ENCODE measurements at regions not wholly inside any gene's neighbourhood (a gene's known extent, or its start where the extent isn't known, plus 50 kb on each side); places are given as distances from the start of the nearest gene placed in this dataset.

GRCh38 chr5:106159616-106160015 lies 1511.1 kb downstream of the EFNA5 start:
- no peak overlapping the region for H3K4me3 Mint-ChIP-seq
- no peaks in the 10 kb centered on the region for H3K36me3 ChIP-seq (ENCODE audit: insufficient read depth, low read length)
- H3K4me1 ChIP-seq (ENCODE audit: insufficient read depth, low read length): no peaks in the 10 kb centered on the region
- H3K4me1 Mint-ChIP-seq: no peaks in the 10 kb centered on the region
- no peaks in the 10 kb centered on the region for H3K36me3 Mint-ChIP-seq
- no peak overlapping the region for H3K27ac Mint-ChIP-seq
- H3K27me3 ChIP-seq (ENCODE audit: insufficient read depth, low read length, poor library complexity, severe bottlenecking): no peaks in the 10 kb centered on the region
- H3K9me3 Mint-ChIP-seq: peaks cover 2 to 20% (median 5%) of the 10 kb centered on the region in 5 donors
- H3K27ac ChIP-seq (ENCODE audit: low read depth, low read length): no peak overlapping the region
- ChIA-PET POLR2A (no interaction called here), CTCF (no interaction called here)
- no peaks in the 10 kb centered on the region for H3K9me3 ChIP-seq (ENCODE audit: low read length)
- DNase-seq: no peak
- H3K27me3 Mint-ChIP-seq: no peaks in the 10 kb centered on the region
- no peak overlapping the region for H3K4me3 ChIP-seq (ENCODE audit: low read length)

GRCh38 chr5:106154280-106154716 lies 1516.4 kb downstream of the EFNA5 start:
- H3K36me3 Mint-ChIP-seq: no peaks in the 10 kb centered on the region
- H3K4me1 ChIP-seq (ENCODE audit: insufficient read depth, low read length): no peaks in the 10 kb centered on the region
- no peak overlapping the region for H3K27ac ChIP-seq (ENCODE audit: low read depth, low read length)
- H3K9me3 Mint-ChIP-seq: peaks cover 2 to 21% (median 5%) of the 10 kb centered on the region in 5 donors
- no peak overlapping the region for H3K4me3 ChIP-seq (ENCODE audit: low read length)
- ChIA-PET CTCF (no interaction called here), POLR2A (no interaction called here)
- DNase-seq: no peak
- no peaks in the 10 kb centered on the region for H3K36me3 ChIP-seq (ENCODE audit: insufficient read depth, low read length)
- H3K4me1 Mint-ChIP-seq: no peaks in the 10 kb centered on the region
- no peaks in the 10 kb centered on the region for H3K27me3 ChIP-seq (ENCODE audit: insufficient read depth, low read length, poor library complexity, severe bottlenecking)
- no peak overlapping the region for H3K4me3 Mint-ChIP-seq
- H3K27ac Mint-ChIP-seq: no peak overlapping the region
- H3K9me3 ChIP-seq (ENCODE audit: low read length): no peaks in the 10 kb centered on the region
- peaks cover 0 to 1% of the 10 kb centered on the region in 2 donors for H3K27me3 Mint-ChIP-seq

GRCh38 chr5:106152569-106152968 lies 1518.2 kb downstream of the EFNA5 start:
- no peak overlapping the region for H3K27ac Mint-ChIP-seq
- POLR2A ChIA-PET: no interaction called here
- no peaks in the 10 kb centered on the region for H3K9me3 ChIP-seq (ENCODE audit: low read length)
- H3K4me1 ChIP-seq (ENCODE audit: insufficient read depth, low read length): no peaks in the 10 kb centered on the region
- H3K27me3 Mint-ChIP-seq: peaks cover 0 to 1% of the 10 kb centered on the region in 2 donors
- CTCF ChIA-PET: no interaction called here
- no peak overlapping the region for H3K4me3 ChIP-seq (ENCODE audit: low read length)
- no peaks in the 10 kb centered on the region for H3K36me3 ChIP-seq (ENCODE audit: insufficient read depth, low read length)
- H3K36me3 Mint-ChIP-seq: no peaks in the 10 kb centered on the region
- H3K27me3 ChIP-seq (ENCODE audit: insufficient read depth, low read length, poor library complexity, severe bottlenecking): no peaks in the 10 kb centered on the region
- no peak overlapping the region for H3K27ac ChIP-seq (ENCODE audit: low read depth, low read length)
- H3K4me1 Mint-ChIP-seq: no peaks in the 10 kb centered on the region
- H3K9me3 Mint-ChIP-seq: peaks cover 4 to 15% (median 5%) of the 10 kb centered on the region in 5 donors
- DNase-seq: no peak
- H3K4me3 Mint-ChIP-seq: no peak overlapping the region

GRCh38 chr5:106142116-106142515 lies 1528.6 kb downstream of the EFNA5 start:
- H3K27me3 Mint-ChIP-seq: no peaks in the 10 kb centered on the region
- H3K27ac Mint-ChIP-seq: no peak overlapping the region
- Histone ChIP-seq H3K27ac (ENCODE audit: low read depth, low read length) (no peak overlapping the region), H3K27me3 (ENCODE audit: insufficient read depth, low read length, poor library complexity, severe bottlenecking) (no peaks in the 10 kb centered on the region), H3K9me3 (ENCODE audit: low read length) (no peaks in the 10 kb centered on the region), H3K4me3 (ENCODE audit: low read length) (no peak overlapping the region), H3K4me1 (ENCODE audit: insufficient read depth, low read length) (no peaks in the 10 kb centered on the region), H3K36me3 (ENCODE audit: insufficient read depth, low read length) (no peaks in the 10 kb centered on the region)
- H3K4me1 Mint-ChIP-seq: no peaks in the 10 kb centered on the region
- H3K9me3 Mint-ChIP-seq: peaks cover 0 to 34% (median 4%) of the 10 kb centered on the region in 5 donors
- POLR2A ChIA-PET: no interaction called here
- no peak for DNase-seq
- peaks cover 0 to 4% (median 0%) of the 10 kb centered on the region in 3 donors for H3K36me3 Mint-ChIP-seq
- H3K4me3 Mint-ChIP-seq: no peak overlapping the region
- CTCF ChIA-PET: no interaction called here

- Histone ChIP-seq H3K27me3 (ENCODE audit: insufficient read depth, low read length, poor library complexity, severe bottlenecking) (no peaks in the 10 kb centered on the region), H3K27ac (ENCODE audit: low read depth, low read length) (no peak overlapping the region), H3K4me3 (ENCODE audit: low read length) (no peak overlapping the region), H3K4me1 (ENCODE audit: insufficient read depth, low read length) (no peaks in the 10 kb centered on the region), H3K36me3 (ENCODE audit: insufficient read depth, low read length) (no peaks in the 10 kb centered on the region), H3K9me3 (ENCODE audit: low read length) (no peaks in the 10 kb centered on the region)
- H3K4me3 Mint-ChIP-seq: no peak overlapping the region
- H3K4me1 Mint-ChIP-seq: no peaks in the 10 kb centered on the region
- H3K27me3 Mint-ChIP-seq: no peaks in the 10 kb centered on the region
- H3K36me3 Mint-ChIP-seq: no peaks in the 10 kb centered on the region
- POLR2A ChIA-PET: no interaction called here
- H3K9me3 Mint-ChIP-seq: peaks cover 0 to 36% (median 3%) of the 10 kb centered on the region in 5 donors
- CTCF ChIA-PET: no interaction called here
- no peak for DNase-seq
- H3K27ac Mint-ChIP-seq: no peak overlapping the region
These were observed 1530.6 kb downstream of the EFNA5 start for GRCh38 chr5:106140101-106140500.

GRCh38 chr5:106136061-106136460 lies 1534.7 kb downstream of the EFNA5 start:
- ChIA-PET POLR2A (no interaction called here), CTCF (no interaction called here)
- no peaks in the 10 kb centered on the region for H3K27me3 ChIP-seq (ENCODE audit: insufficient read depth, low read length, poor library complexity, severe bottlenecking)
- no peaks in the 10 kb centered on the region for H3K27me3 Mint-ChIP-seq
- H3K27ac ChIP-seq (ENCODE audit: low read depth, low read length): no peak overlapping the region
- peaks cover 0 to 22% (median 5%) of the 10 kb centered on the region in 5 donors for H3K9me3 Mint-ChIP-seq
- H3K4me1 ChIP-seq (ENCODE audit: insufficient read depth, low read length): no peaks in the 10 kb centered on the region
- H3K36me3 Mint-ChIP-seq: no peaks in the 10 kb centered on the region
- DNase-seq: no peak
- H3K27ac Mint-ChIP-seq: no peak overlapping the region
- no peaks in the 10 kb centered on the region for H3K9me3 ChIP-seq (ENCODE audit: low read length)
- H3K36me3 ChIP-seq (ENCODE audit: insufficient read depth, low read length): no peaks in the 10 kb centered on the region
- no peaks in the 10 kb centered on the region for H3K4me1 Mint-ChIP-seq
- no peak overlapping the region for H3K4me3 Mint-ChIP-seq
- no peak overlapping the region for H3K4me3 ChIP-seq (ENCODE audit: low read length)

- POLR2A ChIA-PET: no interaction called here
- Histone ChIP-seq H3K36me3 (ENCODE audit: insufficient read depth, low read length) (no peaks in the 10 kb centered on the region), H3K27ac (ENCODE audit: low read depth, low read length) (no peak overlapping the region), H3K27me3 (ENCODE audit: insufficient read depth, low read length, poor library complexity, severe bottlenecking) (no peaks in the 10 kb centered on the region), H3K9me3 (ENCODE audit: low read length) (no peaks in the 10 kb centered on the region), H3K4me1 (ENCODE audit: insufficient read depth, low read length) (no peaks in the 10 kb centered on the region), H3K4me3 (ENCODE audit: low read length) (no peak overlapping the region)
- Mint-ChIP-seq H3K36me3 (no peaks in the 10 kb centered on the region), H3K4me3 (no peak overlapping the region), H3K9me3 (peaks cover 0 to 16% (median 5%) of the 10 kb centered on the region in 5 donors), H3K27me3 (no peaks in the 10 kb centered on the region), H3K27ac (no peak overlapping the region), H3K4me1 (no peaks in the 10 kb centered on the region)
- no peak for DNase-seq
- CTCF ChIA-PET: no interaction called here
These were observed 1535.3 kb downstream of the EFNA5 start for GRCh38 chr5:106135473-106135872.

GRCh38 chr5:106134549-106134948 lies 1536.2 kb downstream of the EFNA5 start:
- H3K36me3 ChIP-seq (ENCODE audit: insufficient read depth, low read length): no peaks in the 10 kb centered on the region
- no peaks in the 10 kb centered on the region for H3K4me1 Mint-ChIP-seq
- no peak overlapping the region for H3K27ac ChIP-seq (ENCODE audit: low read depth, low read length)
- H3K27ac Mint-ChIP-seq: no peak overlapping the region
- no peak overlapping the region for H3K4me3 ChIP-seq (ENCODE audit: low read length)
- peaks cover 0 to 15% (median 5%) of the 10 kb centered on the region in 5 donors for H3K9me3 Mint-ChIP-seq
- no peaks in the 10 kb centered on the region for H3K4me1 ChIP-seq (ENCODE audit: insufficient read depth, low read length)
- ChIA-PET CTCF (no interaction called here), POLR2A (no interaction called here)
- H3K4me3 Mint-ChIP-seq: no peak overlapping the region
- H3K9me3 ChIP-seq (ENCODE audit: low read length): no peaks in the 10 kb centered on the region
- H3K27me3 ChIP-seq (ENCODE audit: insufficient read depth, low read length, poor library complexity, severe bottlenecking): no peaks in the 10 kb centered on the region
- H3K27me3 Mint-ChIP-seq: no peaks in the 10 kb centered on the region
- H3K36me3 Mint-ChIP-seq: no peaks in the 10 kb centered on the region
- DNase-seq: no peak

- H3K27me3 Mint-ChIP-seq: no peaks in the 10 kb centered on the region
- CTCF ChIA-PET: no interaction called here
These were observed 1542.8 kb downstream of the EFNA5 start for GRCh38 chr5:106127985-106128384.

More at GRCh38 chr5:106127985-106128384, 1542.8 kb downstream of the EFNA5 start:
- POLR2A ChIA-PET: no interaction called here
- no peak overlapping the region for H3K27ac Mint-ChIP-seq
- H3K4me1 ChIP-seq (ENCODE audit: insufficient read depth, low read length): no peaks in the 10 kb centered on the region
- no peak overlapping the region for H3K4me3 ChIP-seq (ENCODE audit: low read length)
- DNase-seq: no peak
- no peaks in the 10 kb centered on the region for H3K36me3 ChIP-seq (ENCODE audit: insufficient read depth, low read length)
- H3K4me1 Mint-ChIP-seq: no peaks in the 10 kb centered on the region
- H3K9me3 ChIP-seq (ENCODE audit: low read length): no peaks in the 10 kb centered on the region
- H3K9me3 Mint-ChIP-seq: peaks cover 2 to 12% (median 2%) of the 10 kb centered on the region in 5 donors
- no peak overlapping the region for H3K27ac ChIP-seq (ENCODE audit: low read depth, low read length)
- H3K27me3 ChIP-seq (ENCODE audit: insufficient read depth, low read length, poor library complexity, severe bottlenecking): no peaks in the 10 kb centered on the region
- H3K4me3 Mint-ChIP-seq: no peak overlapping the region
- H3K36me3 Mint-ChIP-seq: no peaks in the 10 kb centered on the region

Measured in CD8-positive, alpha-beta memory T cell (primary cell).